ENCODE measurements at regions not wholly inside any gene's neighbourhood (a gene's known extent, or its start where the extent isn't known, plus 50 kb on each side); places are given as distances from the start of the nearest gene placed in this dataset.

DNA sequence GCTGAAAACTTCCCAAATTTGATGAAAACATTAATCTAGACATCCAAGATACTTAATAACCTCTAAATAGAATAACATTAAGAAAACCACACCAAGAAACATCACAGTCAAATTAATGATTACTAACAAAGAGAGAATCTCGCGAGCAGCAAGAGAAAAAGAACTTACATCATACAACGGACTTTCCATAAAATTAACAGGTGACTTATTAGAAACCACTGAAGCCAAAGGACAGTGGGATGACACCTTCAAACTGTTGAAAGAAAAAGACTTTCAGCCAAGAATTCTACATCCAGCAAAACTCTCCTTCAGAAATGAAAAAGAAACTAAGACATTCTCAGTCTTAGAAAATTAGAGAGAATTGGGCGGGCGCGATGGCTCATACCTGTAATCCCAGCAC is 232.0 kb downstream of the SNCA start:
- DNase-seq (ENCODE audit: low read depth in 2 of 2, low spot score in 1 of 2): no peak

DNA sequence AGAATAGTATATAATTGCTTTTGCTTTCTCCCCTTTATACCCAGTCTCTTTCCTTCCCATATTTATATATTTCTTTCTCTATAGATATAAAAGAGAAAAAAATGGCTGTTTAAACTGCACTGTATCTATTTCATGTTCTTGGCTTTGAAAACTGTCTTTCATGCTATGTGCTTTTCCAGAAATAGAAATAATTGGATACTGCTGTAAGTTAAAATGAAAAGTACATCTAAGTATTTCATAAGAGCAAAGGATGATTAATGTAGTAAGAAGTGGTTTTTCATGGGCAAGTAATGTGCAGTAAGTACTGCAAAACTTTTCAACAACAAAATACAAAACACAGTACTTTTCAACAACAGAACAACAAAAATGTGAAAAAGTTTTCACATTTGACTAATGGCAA is 237.9 kb downstream of the SNCA start:
- DNase-seq (ENCODE audit: low read depth in 2 of 2, low spot score in 1 of 2): no peak

DNA sequence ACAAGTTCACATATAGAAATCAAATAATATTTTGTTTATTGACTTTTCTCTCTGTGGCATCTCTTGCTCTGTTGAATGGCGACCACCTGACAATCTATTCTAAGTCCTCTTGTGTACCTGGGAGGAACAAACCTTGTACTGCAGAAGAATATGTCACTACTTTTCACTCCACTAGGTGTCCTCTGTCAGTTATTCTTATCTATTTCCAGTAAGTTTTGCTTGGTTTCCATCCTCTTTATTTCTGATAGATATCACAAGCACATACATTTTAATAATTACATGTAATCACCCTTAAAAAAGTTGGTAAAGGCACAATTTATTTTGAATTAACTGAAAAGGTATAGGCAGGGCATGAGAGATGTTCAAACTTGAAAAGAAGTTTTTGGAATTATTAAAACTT is 238.4 kb downstream of the SNCA start:
- DNase-seq (ENCODE audit: low read depth in 2 of 2, low spot score in 1 of 2): no peak

DNA sequence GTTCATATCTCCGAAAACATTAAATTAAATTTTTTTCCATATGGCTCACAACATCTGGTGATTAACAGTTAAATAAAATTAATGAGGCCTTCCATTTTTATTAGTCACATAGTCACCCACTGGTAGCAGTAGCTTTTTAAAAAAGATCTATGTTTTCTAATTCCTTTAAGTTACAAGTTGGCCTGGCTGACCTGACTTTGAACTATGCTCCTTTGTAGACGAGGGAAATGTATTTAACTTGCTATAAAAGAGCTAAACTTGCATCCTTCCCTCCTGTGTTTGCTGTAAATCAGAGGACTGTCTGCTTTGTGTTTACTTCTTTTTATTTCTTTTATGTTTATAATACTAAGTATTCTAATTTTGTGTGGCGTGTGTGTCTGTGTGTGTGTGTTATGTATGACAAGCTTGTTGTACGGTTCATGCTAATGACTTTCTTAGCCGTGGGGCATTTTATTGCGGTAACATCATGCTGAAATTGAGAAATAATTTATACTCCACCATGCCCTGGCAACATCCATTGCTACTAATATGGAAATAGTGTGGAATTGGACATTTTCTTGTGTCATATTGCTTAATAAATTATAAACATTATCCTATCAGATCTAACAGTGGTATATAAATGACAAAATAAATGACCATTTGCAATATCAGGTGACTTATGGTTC is 241.7 kb downstream of the SNCA start:
- DNase-seq (ENCODE audit: low read depth in 2 of 2, low spot score in 1 of 2): no peak

DNA sequence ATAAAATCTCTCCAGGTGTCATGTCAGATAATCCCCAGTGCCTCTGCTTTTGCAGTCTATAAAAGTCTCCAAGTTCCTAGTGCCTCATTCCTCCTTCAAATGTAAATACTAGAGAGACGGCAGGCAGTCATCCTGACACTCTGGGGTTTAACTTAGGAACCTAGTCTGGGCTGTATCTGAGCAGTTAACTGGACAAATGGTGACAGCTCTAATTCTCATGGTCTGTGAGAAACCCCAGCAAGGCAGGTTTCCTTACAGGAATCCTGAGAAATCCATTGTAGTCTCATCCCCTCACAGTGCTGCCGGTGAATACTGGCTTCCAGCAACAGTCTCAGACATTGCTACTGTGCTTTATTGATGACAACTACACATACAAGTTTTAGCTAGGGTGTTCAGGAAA is 246.8 kb downstream of the SNCA start:
- no peak for DNase-seq (ENCODE audit: low read depth in 2 of 2, low spot score in 1 of 2)

DNA sequence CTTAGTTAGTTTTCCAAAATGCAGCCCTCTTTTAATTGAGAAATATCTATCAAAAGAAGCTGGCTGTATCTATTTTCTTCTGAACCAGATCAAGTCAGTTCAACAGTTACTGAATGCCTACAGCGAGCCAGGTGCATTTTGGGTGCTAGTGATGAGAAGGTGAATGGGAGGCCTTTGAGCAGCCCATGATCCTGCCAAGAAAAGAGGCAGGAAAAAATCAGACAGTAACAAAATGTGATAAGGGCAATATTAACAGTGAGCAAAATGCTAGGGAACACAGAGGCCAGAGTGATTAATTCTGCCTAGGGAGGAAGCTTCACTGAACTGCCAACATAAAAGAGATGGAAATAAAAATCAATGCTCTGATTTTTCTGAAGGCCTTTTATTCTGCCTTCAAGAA is 248.5 kb downstream of the SNCA start:
- no peak for DNase-seq (ENCODE audit: low read depth in 2 of 2, low spot score in 1 of 2)

DNA sequence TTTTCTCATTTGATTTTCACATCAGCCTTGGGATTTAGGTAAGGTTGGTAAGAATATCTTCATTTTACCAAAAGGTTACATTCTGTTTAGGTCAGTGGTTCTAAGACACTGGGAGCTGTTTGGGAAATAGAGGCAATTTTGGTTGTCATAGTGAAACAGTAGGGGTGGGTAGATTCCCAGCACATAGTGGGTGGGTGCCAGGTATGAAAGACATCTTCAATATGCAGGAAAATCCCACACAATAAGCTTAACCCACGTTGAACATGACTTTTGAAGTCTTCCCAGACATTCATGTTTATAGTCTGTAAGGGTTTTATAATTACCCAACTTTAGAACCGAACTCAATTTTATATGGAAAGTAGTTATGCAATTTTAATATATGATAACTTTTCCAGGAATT is 249.6 kb downstream of the SNCA start:
- no peak for DNase-seq (ENCODE audit: low read depth in 2 of 2, low spot score in 1 of 2)

DNA sequence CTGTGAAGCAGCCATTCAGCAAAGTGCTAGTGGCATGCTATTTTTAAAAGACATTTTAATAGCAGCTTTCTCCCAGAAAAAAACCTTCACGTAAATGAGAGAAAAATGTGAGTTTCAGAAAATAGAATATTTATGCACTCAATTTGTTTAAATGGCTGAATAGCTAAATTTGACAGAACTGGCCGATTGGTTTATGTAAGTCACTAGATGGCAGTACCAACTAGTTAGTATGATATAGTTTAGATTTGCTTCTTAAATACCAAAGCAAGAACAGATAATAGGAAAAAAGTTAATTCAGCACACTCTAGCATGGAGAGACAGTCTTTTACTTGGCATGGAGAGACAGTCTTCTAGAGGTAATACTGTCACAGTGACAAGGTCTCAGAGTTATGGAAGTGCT is 250.1 kb downstream of the SNCA start:
- no peak for DNase-seq (ENCODE audit: low read depth in 2 of 2, low spot score in 1 of 2)

DNA sequence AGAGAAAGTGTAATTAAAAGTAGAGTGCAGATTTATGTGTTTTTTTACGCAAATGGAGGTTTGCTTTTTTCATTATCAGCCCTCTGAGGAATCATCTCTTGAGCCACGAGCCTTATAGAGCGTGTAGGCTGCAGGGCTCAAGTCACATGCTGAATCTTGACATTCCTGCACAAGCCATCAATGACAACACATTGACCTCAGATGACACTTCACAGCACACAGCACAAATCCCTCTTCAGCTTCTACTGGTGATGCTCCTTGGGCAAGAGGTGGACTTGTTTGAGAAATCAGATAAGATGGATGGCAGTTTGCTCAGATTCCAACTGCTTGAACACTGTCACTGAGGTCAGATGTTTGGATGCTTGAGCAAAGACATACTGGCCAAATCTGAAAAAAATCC is 250.6 kb downstream of the SNCA start:
- DNase-seq (ENCODE audit: low read depth in 2 of 2, low spot score in 1 of 2): no peak

DNA sequence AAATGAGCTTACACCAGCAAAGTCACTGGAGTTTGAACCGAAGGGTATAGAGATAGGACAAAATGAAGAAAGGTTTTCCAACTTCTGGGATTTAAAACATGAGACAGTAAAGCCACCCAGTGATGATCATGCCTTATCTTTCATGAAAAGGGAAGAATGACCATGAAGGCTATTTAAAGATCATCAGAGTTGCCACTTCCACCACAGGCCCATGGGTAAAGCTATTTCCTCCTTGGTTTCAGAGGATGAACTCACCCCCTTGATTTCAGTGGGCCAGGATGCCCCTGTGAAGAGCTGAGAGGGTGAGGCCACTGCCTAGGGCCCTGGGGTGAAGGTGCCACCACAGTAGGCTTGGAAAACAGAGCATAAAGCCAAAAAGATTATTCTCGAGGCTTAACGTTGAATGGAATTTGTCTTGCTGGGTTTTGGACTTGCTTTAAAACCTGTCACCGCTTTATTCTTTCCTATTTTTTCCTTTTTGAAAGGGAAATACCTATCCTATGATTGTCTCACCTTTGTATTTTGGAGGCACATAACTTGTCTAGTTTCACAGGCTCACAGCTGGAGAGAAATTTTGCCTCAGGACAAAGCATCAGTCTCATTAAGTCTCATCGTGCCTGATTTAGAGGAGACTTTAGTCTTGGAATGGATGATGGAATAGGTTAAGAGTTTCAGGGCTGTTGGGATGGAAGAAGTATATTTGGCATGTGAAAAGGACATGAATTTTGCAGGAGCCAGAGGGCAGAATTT is 254.0 kb downstream of the SNCA start:
- no peak for DNase-seq (ENCODE audit: low read depth in 2 of 2, low spot score in 1 of 2)

DNA sequence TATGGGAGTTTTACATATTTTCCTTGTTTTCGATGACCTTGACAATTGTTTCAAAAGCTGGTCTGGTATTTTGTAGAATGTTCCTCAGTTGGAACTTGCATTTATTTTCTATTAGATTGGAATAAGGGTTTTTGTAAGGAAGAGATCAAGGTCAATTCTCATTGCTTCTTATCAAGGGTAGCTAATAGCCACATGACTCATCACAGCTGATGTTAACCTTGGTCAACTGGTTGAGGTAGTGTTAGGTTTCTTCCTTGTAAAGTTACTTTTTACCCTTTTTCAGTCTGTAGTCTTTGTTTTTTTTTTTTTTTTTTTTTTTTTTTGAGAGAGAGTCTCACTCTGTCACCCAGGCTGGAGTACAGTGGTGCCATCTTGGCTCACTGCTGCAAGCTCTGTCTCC is 257.2 kb downstream of the SNCA start:
- DNase-seq (ENCODE audit: low read depth in 2 of 2, low spot score in 1 of 2): no peak

DNA sequence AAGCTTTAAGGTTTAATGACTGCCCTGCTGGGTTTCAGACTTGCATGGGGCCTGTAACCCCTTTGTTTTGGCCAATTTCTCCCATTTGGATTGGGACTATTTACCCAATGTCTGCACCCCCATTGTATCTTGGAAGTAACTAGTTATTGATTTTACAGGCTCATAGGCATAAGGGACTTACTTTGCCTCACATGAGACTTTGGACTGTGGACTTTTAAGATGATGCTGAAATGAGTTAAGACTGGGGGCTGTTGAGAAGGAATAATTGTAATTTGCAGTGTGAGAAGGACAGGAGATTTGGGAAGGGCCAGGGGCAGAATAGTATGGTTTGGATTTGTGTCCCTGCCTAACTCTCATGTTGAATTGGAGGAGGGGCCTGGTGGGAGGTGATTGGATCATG is 260.7 kb downstream of the SNCA start:
- no peak for DNase-seq (ENCODE audit: low read depth in 2 of 2, low spot score in 1 of 2)

DNA sequence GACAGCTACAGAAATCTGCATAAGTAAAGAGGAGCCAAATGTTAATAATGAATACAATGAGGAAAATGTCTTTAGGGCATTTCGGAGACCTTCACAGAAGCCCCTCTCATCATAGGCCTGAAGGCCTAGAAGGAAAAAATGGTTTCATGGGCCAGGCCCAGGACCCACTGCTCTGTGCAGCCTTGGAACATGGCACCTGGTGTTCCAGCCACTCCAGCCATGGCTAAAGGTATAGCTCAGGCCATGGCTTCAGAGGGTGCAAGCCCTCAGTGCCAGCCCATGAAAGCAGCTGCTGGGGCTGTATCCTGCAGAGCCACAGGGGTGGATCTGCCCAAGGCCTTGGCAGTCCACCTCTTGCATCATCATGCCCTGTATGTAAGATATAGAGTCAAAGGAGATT is 261.1 kb downstream of the SNCA start:
- no peak for DNase-seq (ENCODE audit: low read depth in 2 of 2, low spot score in 1 of 2)

DNA sequence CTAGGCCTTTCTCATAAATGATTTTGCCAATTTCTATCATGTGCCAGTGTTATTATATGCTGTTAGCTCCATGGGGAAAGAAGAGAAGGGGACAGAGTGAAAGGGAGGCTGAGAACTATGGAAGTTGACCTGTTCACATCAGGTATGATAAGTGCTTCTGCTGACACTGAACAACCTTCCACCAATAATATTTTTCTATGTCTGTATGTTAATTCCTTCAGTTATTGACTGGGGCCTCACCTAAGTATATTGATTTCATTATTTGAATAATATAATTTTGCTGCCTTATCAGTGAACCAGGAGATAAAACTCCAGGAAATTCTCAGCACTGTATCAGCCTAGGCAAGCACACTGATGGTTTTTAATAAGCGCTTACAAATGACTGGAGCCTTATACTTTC is 262.8 kb downstream of the SNCA start:
- DNase-seq (ENCODE audit: low read depth in 2 of 2, low spot score in 1 of 2): no peak

DNA sequence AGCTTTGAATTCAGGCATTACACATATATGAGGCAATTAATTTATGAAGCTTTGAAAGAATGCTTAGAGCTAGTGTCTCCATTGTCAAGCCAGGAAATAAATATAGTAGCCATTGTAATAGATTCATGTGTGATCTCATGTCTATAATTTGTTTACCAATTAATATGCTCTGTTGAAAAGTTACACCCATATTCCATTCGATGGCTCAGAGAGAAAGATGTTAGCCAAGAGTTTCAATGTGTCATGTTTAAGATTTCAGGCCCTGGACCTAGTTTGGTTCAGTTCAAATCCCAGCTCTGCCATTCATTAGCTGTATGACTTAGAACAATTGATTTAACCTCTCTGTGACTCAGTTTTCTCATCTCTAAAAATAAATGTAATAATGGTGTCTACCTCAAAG is 263.3 kb downstream of the SNCA start:
- no peak for DNase-seq (ENCODE audit: low read depth in 2 of 2, low spot score in 1 of 2)

DNA sequence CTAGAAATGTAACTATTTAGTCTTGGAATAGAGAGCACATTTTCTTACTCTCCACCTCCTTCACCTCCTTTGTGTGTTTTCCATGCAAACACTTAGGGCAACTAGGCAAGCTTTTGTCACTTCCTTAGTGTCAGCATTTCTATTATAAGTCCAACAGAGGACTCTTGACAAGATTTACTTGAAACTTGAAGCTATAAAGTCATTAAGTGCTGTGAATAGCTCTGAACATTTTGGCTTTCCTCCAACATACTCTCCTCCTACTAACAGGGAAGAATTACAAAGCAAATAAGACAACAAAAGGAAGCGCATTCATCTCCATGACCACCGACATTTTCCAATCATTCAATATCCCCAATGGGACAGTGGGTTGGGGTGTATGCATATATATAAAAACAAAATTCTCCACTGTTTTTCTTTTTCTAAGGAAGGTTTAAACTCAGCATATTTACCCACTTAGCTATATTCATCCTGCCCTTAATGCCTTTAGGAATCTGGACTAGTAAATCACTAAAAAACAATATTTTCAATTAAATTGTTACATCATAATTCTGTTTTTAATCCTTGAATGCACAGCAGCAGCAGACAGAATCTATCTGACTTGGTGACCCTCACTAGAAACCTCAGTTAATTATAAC is 264.6 kb downstream of the SNCA start:
- no peak for DNase-seq (ENCODE audit: low read depth in 2 of 2, low spot score in 1 of 2)

DNA sequence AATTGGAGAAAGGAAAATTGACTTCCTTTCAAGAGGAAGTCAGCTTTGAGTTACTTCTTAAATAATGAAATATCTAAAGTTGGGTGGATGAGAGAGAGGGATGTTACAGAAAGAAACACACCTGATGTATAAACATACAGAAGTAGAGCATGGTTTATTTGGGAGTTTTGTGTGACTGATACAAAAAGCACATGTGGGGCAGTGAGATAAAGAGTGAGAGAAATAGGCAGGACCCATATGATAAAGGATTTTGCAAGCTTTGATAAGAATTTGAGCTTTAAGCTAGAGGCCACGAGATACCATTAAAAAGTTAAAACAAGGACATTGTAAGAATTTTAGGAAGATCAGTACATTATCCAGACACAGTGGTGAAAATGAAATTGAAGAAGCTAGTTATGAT is 263.3 kb upstream of the GPRIN3 start:
- DNase-seq (ENCODE audit: low read depth in 2 of 2, low spot score in 1 of 2): no peak

DNA sequence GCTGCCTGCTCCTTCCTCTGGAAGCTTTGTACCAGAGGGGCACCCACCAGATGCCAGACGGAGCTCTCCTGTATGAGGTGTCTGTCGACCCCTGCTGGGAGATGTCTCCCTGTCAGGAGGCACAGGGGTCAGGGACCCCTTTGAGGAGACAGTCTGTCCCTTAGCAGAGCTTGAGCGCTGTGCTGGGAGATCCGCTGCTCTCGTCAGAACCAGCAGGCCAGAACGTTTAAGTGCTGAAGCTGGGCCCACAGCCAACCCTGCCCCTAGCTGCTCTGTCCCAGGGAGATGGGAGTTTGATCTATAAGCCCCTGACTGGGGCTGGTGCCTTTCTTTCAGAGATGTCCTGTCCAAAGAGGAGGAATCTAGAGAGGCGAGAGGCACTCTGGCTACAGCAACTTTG is 260.3 kb upstream of the GPRIN3 start:
- no peak for DNase-seq (ENCODE audit: low read depth in 2 of 2, low spot score in 1 of 2)

DNA sequence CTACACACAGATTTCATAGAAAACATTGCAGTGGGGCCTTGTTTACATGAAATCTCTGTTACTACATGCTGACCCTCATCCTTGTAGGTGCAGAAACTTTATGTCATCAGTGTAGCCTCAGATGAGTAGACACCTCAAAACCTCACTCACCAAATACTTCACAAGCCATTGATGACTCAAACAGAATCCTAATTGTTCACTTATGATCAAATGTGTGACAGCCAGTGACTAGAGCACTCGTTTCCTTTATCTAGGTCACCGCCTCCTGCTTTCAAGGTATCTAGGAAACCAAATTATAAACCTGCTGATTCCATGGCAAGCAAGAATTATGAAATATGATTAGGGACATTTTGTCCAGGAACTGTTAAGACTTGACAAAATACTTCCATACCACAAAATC is 255.8 kb upstream of the GPRIN3 start:
- DNase-seq (ENCODE audit: low read depth in 2 of 2, low spot score in 1 of 2): no peak

DNA sequence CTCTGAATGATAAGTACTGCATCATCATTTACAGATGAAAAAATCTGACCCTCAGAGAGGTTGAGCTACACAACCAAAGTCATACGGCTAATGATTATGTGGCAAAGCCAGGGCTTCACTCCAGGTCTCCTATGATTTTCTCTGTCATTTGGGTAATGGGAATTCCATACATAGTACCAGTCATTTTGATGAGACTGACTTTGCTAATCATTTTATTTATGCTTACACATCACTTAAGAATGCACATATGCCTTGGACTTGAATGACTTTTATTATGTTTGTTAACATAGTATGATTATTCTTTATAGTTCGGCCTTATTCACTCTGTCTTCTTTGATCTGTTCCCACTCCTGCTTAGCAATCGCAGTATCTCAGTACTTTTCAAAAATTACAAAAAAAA is 255.1 kb upstream of the GPRIN3 start:
- no peak for DNase-seq (ENCODE audit: low read depth in 2 of 2, low spot score in 1 of 2)

DNA sequence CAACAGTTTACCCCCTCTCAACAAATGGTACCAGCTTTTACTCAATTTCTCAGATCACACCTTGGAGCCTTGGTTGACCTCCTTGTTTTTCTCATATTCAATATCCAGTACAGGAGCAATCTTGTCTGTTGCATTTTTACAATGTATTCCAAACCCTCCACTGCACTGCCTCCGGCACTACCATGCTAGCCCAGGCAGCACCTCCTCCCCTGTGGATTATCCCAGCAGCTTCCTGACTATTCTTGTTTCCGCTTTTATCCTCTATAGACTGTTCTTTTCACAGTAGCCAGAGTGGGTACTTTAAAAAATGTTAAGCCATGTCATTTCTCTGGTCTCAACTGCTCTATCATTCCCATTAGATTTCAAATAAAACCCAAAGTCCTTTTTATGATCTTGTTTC is 253.4 kb upstream of the GPRIN3 start:
- no peak for DNase-seq (ENCODE audit: low read depth in 2 of 2, low spot score in 1 of 2)

DNA sequence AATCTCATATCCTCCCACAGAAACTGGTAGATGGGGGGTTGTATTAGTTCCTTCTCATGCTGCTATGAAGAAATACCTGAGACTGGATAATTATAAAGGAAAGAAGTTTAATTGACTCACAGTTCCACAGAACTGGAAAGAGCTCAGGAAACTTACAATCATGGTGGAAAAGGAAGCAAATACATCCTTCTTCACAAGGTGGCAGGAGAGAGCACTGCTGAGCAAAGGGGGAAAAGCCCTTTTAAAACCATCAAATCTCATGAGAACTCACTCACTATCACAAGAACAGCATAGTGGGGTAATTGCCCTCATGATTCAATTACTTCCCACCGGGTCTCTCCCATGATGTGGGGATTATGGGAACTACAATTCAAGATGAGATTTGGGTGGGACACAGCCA is 250.5 kb upstream of the GPRIN3 start:
- DNase-seq (ENCODE audit: low read depth in 2 of 2, low spot score in 1 of 2): no peak

All from stimulated activated CD8-positive, alpha-beta memory T cell treated with anti-CD3 and anti-CD28 coated beads, Interleukin-4, amount 100 ng/mL, for 4 hours (primary cell).